Esophagus mucosa (tissue), 1 donor: ENCODE measurements at regions not wholly inside any gene's neighbourhood (a gene's known extent, or its start where the extent isn't known, plus 50 kb on each side); places are given as distances from the start of the nearest gene placed in this dataset.

ENCODE experiments used
- ATAC-seq: fragments of 200-7000 bp; cut with Tn5 transposase; one replicate; pipeline ENCODE4 v1.9.1; 2020
- donor health status: DM: yes; HTN: yes; CAD: no.

- ATAC-seq: no peak
Measured at GRCh38 chr20:56060486-56060885, 55.2 kb upstream of the CBLN4 start.

- no peak for ATAC-seq
Measured at GRCh38 chr20:56069016-56069415, 63.7 kb upstream of the CBLN4 start.

GRCh38 chr20:56072165-56072564 lies 66.8 kb upstream of the CBLN4 start:
- no peak for ATAC-seq

GRCh38 chr20:56088375-56088774 lies 83.1 kb upstream of the CBLN4 start:
- ATAC-seq: no peak

GRCh38 chr20:56091628-56092234 lies 86.4 kb upstream of the CBLN4 start:
- ATAC-seq: peak; percentile 44

GRCh38 chr20:56094228-56094627 lies 88.9 kb upstream of the CBLN4 start:
- ATAC-seq: no peak

GRCh38 chr20:56098981-56099500 lies 93.7 kb upstream of the CBLN4 start:
- no peak for ATAC-seq

GRCh38 chr20:56111961-56112730 lies 106.8 kb upstream of the CBLN4 start:
- no peak for ATAC-seq

- ATAC-seq: no peak
Measured at GRCh38 chr20:56117350-56117749, 112.0 kb upstream of the CBLN4 start.

- no peak for ATAC-seq
Measured at GRCh38 chr20:56121850-56122249, 116.5 kb upstream of the CBLN4 start.

- no peak for ATAC-seq
Measured at GRCh38 chr20:56143759-56144158, 104.8 kb upstream of the MC3R start.

- ATAC-seq: no peak
Measured at GRCh38 chr20:56151834-56152233, 96.7 kb upstream of the MC3R start.

GRCh38 chr20:56153926-56154325 lies 94.6 kb upstream of the MC3R start:
- ATAC-seq: no peak

GRCh38 chr20:56155625-56156024 lies 92.9 kb upstream of the MC3R start:
- ATAC-seq: no peak

GRCh38 chr20:56157530-56158203 lies 90.9 kb upstream of the MC3R start:
- no peak for ATAC-seq

- ATAC-seq: no peak
Measured at GRCh38 chr20:56158489-56158888, 90.0 kb upstream of the MC3R start.

GRCh38 chr20:56160956-56161355 lies 87.6 kb upstream of the MC3R start:
- ATAC-seq: no peak

- ATAC-seq: no peak
Measured at GRCh38 chr20:56163806-56164205, 84.7 kb upstream of the MC3R start.

GRCh38 chr20:56166781-56167465 lies 81.6 kb upstream of the MC3R start:
- no peak for ATAC-seq

GRCh38 chr20:56171087-56172012 lies 77.2 kb upstream of the MC3R start:
- peak; percentile 64 for ATAC-seq

GRCh38 chr20:56173438-56173837 lies 75.1 kb upstream of the MC3R start:
- ATAC-seq: no peak

- no peak for ATAC-seq
Measured at GRCh38 chr20:56174416-56174815, 74.1 kb upstream of the MC3R start.
